NCI-H226 (cell line): ENCODE measurements at regions not wholly inside any gene's neighbourhood (a gene's known extent, or its start where the extent isn't known, plus 50 kb on each side); places are given as distances from the start of the nearest gene placed in this dataset.

ENCODE experiments used
- DNase-seq: peaks from one replicate; pipeline ENCODE4 v3.0.0-alpha.2; 2015

DNA sequence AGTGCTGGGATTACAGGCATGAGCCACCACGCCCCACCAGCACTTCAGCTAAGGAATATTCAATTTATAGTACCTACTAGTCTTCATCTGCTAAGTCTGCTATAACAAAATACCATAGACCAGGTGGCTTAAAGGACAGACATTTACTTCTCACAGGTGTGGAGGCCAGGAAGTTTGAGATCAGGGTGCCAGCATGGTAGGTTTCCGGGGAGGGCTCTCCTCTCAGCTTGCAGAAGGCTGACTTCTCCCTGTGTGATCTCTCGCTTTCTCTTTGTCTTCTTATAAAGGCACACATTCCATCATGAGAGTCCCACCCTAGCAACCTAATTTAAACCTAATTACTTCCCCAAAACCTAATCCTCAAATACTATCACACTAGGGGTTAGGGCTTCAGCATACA is 433.0 kb downstream of the INSC start:
- DNase-seq, result no peak

DNA sequence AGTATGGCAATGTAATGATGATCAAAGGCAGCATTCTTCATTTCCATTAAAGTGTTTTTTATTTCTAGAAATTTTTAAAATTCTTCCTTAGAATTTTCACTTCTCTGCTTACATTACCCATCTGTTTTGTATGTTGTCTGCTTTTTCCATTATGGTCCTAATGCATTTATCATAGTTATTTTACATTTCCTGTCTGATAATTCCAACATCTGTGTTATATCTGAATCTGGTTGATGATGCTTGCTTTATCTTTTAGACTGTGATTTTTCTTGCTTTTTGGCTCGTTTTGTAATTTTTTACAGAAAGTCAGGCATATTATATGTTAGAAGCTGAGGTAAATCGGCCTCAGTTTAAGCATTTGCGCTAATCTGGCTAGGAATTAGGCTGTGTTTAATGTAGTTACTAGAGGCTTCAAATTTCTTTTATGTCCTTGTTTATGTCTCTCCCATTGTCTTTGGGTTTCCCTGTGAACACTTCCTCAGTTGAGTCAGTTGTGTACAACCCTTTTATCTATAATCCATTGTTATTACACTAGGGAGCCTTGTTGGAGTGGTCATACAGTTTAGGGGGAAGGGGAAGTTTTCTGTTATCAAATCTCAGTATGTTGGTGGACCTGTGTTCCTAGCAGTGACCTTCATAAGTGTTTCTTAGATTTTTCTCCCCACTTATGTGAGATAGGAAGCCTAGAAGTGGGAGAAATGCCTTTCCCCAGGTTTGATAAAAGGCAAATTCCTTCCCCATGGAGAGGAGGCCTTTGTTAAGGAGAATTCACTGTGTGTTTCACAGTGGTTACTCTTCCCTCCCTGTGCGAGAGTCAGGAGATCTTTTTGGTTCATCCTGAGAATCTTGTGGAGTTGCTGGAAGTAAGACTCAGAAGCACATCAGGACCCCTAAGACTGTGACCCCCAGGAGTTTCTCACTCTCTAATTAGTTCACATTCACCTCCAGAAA is 437.5 kb downstream of the INSC start:
- DNase-seq, result no peak

DNA sequence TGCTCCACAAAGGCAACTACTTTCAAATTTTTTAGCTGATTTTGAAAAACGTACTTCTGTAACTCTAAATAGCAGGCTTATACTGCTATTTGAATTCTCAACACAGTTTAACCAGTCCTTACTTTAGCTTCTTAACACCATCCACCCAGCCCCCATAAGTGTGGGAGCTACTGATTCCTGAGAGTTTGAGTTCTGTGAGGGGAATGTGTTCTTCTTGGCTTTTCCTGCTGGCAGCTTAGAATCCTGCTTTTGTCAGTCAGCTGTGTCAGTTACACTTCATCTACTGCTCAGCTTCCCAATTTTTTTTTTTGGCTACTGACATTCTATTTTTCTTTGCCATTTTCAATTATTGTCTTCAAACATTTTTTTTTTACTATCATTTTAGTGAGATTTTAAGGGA is 440.4 kb downstream of the INSC start:
- DNase-seq, result no peak

DNA sequence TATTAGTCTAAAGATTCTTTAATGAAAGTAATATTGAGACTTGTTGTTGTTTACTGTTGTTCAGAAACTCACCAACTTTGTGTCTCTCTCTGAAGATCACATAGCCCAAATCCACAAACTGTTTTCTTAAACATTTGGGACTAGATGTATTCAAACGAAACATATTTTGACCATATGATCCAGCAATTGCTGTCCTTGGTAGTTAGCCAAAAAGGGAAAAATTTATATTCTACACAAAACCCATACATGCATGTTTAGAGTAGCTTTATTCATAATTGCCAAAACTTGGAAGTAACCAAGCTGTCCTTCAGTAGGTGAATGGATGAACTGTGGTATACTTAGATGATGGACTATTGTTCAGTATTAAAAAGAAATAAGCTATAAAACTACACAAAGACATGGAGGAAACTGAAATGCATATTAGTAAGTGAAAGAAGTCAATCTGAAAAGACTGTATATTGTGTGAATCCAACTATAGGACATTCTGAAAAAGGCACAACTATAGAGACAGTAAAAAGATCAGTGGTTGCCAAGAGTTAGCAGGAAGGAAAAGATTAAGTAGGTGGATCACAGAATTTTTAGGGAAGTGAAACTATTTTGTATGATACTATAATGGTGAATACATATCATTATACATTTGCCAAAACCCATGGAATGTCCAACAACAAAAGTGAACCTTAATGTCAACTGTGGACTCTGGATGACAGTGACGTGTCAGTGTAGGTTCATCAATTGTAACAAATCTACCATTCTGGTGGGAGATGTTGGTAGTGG is 442.9 kb downstream of the INSC start:
- DNase-seq, result no peak

GRCh38 chr11:15558513-15559181 is 443.9 kb downstream of the INSC start:
- DNase-seq, result no peak

DNA sequence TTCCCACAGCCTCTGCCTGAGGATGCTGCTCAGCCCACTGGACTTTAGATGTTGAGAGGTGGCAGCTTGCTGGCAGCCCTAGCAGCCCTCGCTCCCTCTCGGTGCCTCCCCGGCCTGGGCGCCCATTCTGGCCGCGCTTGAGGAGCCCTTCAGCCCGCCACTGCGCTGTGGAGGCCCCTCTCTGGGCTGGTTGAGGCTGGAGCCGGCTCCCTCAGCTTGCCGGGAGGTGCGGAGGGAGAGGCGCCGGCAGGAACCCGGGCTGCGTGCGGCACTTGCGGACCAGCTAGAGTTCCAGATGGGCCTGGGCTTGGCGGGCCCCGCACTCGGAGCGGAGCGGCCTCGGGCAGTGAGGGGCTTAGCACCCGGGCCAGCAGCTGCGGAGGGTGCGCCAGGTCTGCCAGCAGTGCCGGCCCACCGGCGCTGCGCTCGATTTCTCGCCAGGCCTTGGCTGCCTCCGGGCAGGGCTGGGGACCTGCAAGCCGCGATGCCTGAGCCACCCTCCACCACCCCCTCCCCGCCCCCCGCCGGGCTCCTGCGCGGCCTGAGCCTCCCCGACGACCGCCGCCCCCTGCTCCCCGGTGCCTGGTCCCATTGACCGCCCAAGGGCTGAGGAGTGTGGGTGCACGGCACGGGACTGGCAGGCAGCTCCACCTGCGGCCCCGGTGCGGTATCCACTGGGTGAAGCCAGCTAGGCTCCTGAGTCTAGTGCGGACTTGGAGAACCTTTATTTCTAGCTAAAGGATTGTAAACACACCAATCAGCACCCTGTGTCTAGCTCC is 446.2 kb downstream of the INSC start:
- no peak for DNase-seq

DNA sequence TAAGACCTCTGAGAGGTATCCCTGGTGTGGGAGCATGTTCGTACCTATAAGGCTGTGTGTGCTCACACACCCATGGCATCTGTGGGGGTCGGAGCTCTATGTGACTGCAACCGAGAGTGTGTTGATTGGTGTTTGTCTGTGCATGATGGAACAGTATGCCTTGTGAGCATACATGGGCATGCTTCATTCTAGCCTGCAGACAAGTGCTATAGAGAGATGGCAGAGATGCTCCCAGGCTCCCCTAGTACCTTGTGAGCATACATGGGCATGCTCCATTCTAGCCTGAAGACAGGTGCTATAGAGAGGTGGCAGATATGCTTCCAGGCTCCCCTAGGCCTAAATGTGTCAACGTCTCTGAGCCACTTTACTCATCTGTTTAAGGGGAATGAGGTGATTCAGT is 447.5 kb downstream of the INSC start:
- DNase-seq, result no peak

- no peak for DNase-seq
Observed at GRCh38 chr11:15563054-15563453, 448.3 kb downstream of the INSC start.

DNA sequence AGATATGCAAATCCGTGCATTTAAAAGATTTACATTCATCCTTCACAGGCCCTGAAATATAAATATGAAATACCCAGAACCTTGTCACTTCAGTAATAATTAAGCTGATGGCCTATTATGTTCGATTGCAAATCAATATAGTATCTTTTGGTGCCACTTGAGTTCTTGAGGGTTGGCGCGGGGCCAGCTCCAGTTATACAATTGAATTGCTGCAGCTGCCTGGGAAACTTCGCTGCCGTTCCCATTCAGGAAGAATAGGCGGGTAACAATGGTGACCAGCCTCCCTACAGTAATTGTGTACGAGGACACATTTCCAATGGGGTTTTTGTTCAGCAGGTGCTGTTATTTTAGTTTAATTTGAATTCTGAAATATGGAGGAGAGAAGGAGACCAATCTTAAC is 451.2 kb downstream of the INSC start:
- no peak for DNase-seq

DNA sequence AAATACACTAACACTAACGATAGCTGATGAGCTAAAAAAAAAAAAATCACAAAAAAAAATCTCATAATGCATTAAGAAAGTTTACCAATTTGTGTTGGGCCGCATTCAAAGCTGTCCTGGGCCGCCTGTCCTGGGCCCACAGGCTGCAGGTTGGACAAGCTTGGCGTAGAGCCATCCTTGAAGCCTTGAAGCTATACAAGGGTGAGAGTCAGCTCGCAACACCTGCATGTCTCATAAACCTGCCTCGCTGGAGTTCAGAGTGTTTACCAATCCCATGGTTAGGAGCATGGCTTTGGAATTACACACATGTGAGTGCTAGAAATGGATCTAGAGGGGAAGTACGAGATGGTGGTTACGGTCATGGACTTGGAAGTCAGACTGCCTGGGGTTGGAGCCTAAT is 453.7 kb downstream of the INSC start:
- no peak for DNase-seq

DNA sequence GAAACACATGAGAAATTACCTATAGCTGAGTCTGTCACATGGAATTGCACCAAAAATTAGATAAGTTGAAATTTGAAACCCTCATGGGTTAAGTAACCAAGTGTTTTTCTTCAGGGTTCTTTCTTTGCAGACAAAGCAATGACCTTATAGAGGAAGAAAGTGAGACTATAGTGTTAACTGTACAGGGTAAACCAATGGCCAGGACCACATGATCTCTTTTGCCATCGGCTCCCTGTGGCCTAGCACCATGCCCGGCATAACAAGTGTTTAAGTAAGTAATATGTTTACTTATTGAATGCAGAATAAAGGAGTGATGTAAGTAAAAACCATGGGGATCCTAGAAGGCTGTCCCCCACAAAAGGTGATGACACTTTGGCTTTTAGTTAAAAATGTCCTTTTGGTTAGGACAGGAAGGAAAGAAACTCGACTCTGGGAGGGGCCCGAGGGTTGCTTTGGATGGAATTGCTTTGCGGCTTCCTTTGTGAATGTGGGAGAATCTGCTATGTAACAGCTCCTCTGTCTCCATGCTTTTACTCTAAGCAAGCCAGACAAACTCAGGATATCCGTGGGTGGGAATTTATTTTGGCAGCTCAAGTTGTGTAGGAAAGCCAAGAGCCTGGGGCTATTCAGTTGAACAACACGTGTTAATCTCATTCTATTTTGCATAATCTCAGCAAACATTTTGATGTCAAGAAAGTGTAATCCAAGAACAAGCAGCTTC is 454.7 kb downstream of the INSC start:
- DNase-seq, result no peak

DNA sequence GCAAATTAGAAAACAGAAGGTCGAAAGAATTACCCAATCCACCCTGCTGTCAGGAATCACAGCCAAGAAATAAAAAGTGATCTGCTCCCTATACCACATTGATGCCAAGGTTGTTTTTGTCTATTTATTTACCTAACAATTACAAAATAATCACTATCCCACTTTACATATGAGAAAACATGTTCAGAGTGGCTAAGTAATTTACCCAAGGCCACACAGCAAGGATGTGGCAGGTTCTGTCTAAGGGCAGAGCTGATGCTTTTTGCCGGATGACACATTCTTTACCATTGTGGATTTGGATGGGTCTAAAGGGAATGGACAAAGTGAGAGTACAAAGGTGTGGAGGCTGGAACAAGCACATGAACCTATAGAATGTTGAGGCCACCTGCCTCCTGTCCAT is 460.7 kb downstream of the INSC start:
- no peak for DNase-seq

- DNase-seq, result no peak
Observed at GRCh38 chr11:15576769-15577168, 462.0 kb downstream of the INSC start.

- DNase-seq, result no peak
Observed at GRCh38 chr11:15577519-15577918, 462.8 kb downstream of the INSC start.

DNA sequence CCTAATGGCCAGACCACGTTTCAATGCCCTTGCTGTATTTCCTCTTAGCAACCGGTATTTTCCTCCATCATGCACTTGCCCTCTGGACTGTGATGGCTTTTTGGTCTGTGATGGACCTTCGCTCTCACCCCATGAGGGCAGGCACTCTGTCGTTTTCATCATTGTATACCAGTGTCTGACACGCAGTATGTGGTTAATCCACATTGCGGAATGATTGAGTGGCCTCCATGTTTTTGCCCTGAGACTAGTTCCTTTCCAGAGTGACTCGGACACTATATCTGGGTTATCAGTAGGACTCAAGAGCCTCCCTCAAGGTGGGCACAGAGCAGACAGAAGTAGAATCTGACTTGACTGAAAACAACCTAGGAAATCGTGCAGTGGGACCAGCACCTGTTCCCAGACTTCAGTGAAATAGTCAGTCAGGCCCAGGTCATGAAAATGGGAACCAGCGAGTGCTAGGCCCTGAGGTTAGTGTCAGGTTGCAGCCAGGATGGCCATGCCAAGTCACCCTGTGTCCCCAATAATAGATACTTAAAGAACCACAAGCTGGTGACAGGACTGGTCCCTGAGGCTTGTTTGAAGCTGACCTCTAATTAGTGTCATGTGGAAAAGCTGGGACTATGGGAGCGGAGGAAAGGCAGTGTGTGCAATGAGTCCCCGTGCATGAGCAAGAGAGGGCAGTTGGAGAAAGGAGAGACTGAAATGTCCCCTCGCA is 464.7 kb downstream of the INSC start:
- DNase-seq, result no peak

DNA sequence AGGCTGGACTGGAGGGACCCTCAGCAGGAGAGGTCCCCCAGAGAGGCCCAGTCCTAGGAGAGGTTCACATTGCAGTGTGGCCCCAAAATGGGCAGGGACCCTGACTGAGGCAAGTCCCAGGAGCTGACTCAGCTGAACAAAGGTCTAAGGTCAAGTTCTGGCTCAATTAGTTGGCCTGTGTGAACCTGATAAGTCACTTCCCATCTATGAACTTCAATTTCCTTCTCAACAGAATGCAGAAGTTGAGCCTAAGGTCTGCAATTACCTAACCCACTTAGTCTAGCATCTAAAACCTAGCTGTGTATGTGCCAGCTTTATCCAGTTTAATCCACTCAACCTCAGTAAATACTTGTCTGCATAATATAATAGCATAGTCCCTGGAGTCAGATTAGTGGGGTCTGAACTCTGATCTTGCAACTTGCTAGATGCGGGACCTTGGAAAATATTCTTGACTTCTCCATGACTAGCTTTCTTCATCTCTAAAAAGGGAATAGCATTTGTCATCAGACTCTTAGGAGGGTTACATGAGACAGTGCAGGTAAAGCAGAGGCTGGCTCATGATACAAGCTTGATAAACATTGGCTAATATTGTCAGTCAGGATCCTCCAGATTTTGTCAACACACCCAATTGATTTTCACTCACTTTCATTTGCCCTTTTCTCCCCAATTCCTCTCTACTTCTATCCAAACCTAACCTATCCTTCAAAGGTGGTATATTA is 465.5 kb downstream of the INSC start:
- DNase-seq, result no peak

DNA sequence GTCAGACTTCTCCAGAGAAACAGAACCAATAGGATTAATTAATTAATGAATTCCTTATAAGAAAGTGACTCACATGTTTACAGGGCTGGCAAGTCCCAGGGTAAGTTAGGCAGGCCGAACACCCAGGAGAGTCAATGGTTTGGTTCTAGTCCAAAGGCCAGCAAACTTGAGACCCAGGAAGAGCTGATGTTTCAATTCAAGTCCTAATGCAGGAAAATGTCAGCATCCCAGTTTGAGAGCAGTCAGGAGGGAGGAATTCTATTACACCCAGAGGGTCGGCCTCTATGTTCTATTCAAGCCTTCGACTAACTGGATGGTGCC is 466.0 kb downstream of the INSC start:
- no peak for DNase-seq

GRCh38 chr11:15584158-15584557 is 469.4 kb downstream of the INSC start:
- no peak for DNase-seq

GRCh38 chr11:15585602-15586331 is 471.0 kb downstream of the INSC start:
- no peak for DNase-seq
